SH-SY5Y (cell line): ENCODE measurements at regions not wholly inside any gene's neighbourhood (a gene's known extent, or its start where the extent isn't known, plus 50 kb on each side); places are given as distances from the start of the nearest gene placed in this dataset.

Source experiments
- GATA2 ChIP-seq: IDR thresholded peaks from 2 replicates; pipeline ENCODE4 v1.6.1; 2011; ENCODE audit warnings: mild to moderate bottlenecking, low read depth, low read length
- GATA3 ChIP-seq: IDR thresholded peaks from 2 replicates; pipeline ENCODE4 v1.6.1; 2011; ENCODE audit warnings: low read depth, mild to moderate bottlenecking, low read length, moderate library complexity

- TF ChIP-seq GATA2 (no peak), GATA3 (no peak)
Measured at GRCh38 chr16:64532691-64533090, 589.2 kb downstream of the CDH11 start.

- TF ChIP-seq GATA2 (no peak), GATA3 (no peak)
Measured at GRCh38 chr16:64532117-64532516, 589.7 kb downstream of the CDH11 start.

GRCh38 chr16:64531401-64531800 lies 590.5 kb downstream of the CDH11 start:
- TF ChIP-seq GATA2: no peak
- no peak for TF ChIP-seq GATA3

GRCh38 chr16:64522548-64522947 lies 599.3 kb downstream of the CDH11 start:
- TF ChIP-seq GATA2 (no peak), GATA3 (no peak)

- TF ChIP-seq GATA3 (no peak), GATA2 (no peak)
Measured at GRCh38 chr16:64513871-64514270, 608.0 kb downstream of the CDH11 start.

GRCh38 chr16:64507240-64508024 lies 614.4 kb downstream of the CDH11 start:
- TF ChIP-seq GATA3 (no peak), GATA2 (no peak)

GRCh38 chr16:64499211-64499610 lies 622.7 kb downstream of the CDH11 start:
- TF ChIP-seq GATA2 (no peak), GATA3 (no peak)

GRCh38 chr16:64498363-64498762 lies 623.5 kb downstream of the CDH11 start:
- TF ChIP-seq GATA3: no peak
- TF ChIP-seq GATA2: no peak

- TF ChIP-seq GATA3: no peak
- TF ChIP-seq GATA2: no peak
Measured at GRCh38 chr16:64493709-64494108, 628.2 kb downstream of the CDH11 start.

- TF ChIP-seq GATA3 (no peak), GATA2 (no peak)
Measured at GRCh38 chr16:64489449-64489848, 632.4 kb downstream of the CDH11 start.

GRCh38 chr16:64486561-64486960 lies 635.3 kb downstream of the CDH11 start:
- no peak for TF ChIP-seq GATA2
- no peak for TF ChIP-seq GATA3

- no peak for TF ChIP-seq GATA3
- peak; percentile 15; the same call in 1 of the 2 replicates for TF ChIP-seq GATA2
Measured at GRCh38 chr16:64481497-64481896, 640.4 kb downstream of the CDH11 start.

- no peak for TF ChIP-seq GATA3
Measured at GRCh38 chr16:64478252-64478906, 643.5 kb downstream of the CDH11 start.

GRCh38 chr16:64475627-64476351 lies 646.1 kb downstream of the CDH11 start:
- TF ChIP-seq GATA3: no peak
- TF ChIP-seq GATA2: no peak
